HG03139 (cell line): ENCODE measurements at regions not wholly inside any gene's neighbourhood (a gene's known extent, or its start where the extent isn't known, plus 50 kb on each side); places are given as distances from the start of the nearest gene placed in this dataset.

Experiments used
- ATAC-seq: cut with Tn5 transposase; IDR thresholded peaks from one replicate; pipeline ENCODE4 v1.9.1; 2021; ENCODE audit not compliant: unreplicated experiment

DNA sequence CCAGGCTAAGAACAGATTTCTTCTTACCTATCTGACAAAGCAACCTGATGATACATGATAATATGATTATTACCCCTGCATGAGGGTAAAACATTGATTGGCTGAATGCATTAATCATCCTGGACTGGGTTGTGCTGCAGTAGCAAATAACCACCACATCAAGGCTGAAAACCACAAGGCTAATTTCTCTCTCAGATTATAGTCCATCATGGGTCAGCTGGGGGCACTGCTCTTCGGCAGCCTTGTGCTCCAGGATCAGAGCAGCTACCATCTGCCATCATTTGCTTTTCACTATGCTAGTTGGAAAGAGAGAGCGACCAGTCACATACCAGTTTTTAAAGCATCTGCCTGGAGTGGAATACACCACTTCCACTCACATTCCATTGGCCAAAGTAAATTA is 383.5 kb downstream of the RASEF start:
- ATAC-seq: no peak

DNA sequence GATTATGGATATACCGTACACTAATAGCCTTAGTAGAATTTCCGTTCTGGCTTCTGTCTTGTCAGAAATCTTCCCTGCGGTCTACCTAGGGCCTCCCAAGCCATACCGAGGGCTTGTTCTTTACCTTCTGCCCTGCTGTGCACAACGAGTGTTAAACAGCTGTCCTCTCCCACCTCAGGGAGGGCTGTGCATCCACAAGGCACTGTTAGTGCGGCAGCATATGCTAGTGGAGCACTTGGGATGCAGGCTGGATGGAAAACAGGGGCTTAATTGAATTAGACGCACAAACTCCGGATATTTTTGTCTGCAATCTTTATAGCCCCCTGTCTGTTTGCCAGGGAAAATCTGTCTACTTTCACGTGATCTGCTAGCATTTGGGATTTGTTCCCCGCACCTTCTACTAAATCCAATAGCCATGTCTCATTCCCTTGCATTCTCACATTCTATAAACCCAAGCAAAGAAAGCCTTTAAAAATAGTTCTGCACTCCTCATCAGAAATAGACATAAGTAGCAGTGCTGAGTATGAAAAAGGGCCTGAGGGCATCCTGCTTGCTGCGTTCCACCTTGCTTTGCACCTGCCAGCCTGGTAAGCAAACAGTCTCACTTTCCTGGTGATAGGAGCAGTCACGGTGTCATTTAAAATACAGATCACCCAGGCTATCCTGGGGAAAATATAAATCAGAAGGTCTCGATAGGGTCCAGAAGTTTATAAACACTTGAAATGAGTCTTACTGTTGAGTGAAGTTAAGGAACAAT is 382.6 kb downstream of the RASEF start:
- ATAC-seq: no peak

DNA sequence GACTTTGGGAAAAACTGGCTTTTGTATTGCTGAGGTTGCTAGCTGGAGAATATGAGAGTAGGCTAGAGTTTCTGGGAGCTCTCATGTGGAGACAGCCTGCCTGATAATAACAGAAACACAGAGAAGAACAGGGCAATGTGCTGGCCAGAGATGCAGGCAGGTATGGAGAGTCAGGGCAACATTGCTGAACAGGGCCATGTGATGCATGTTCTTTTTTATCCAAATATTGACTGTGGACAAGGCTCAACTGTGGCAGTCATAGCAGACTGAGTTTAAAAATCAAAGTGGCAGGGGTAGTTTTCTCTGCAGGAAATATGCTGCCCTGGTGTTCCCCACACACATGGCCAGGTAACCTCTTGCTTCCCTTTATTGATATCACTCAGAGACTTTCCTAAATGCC is 381.1 kb downstream of the RASEF start:
- no peak for ATAC-seq

DNA sequence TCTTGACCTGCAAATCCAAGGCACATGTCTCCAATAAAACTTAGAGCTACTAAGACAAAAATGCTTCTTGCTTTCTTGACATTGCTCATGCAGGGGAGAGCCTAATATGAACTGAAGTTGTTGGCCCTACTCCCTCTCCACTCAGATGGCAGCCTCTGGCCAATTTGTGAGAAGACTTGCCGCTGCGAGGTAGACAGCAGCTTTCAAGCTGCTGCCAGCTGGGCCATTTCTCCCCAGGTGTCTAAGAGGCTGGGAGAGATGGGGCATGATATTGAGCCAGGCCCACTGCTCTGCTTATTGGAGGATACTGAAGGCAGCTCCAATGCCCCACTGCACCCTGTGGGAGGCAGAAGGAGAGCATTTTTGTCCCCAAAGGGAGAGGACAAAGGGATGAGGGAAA is 380.5 kb downstream of the RASEF start:
- no peak for ATAC-seq

DNA sequence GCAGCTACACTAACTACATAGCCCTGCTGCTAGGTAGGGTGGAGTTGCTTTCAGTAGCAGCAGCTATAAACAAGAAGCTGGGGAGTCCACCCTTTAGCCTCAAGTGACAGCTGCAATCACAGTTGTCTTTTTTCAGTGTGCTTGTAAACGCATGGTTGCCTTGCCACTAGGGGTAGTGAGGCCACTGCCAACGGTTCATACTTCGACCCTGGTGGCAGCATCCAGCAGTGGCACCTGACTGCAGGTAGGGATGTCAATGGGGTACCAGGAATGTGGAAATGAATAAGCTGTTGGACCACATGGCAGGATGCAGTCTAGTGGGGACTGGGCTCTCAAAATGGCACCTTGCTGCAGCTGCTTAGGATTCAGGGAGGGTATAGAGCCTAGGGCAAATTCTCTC is 367.2 kb downstream of the RASEF start:
- ATAC-seq: no peak

DNA sequence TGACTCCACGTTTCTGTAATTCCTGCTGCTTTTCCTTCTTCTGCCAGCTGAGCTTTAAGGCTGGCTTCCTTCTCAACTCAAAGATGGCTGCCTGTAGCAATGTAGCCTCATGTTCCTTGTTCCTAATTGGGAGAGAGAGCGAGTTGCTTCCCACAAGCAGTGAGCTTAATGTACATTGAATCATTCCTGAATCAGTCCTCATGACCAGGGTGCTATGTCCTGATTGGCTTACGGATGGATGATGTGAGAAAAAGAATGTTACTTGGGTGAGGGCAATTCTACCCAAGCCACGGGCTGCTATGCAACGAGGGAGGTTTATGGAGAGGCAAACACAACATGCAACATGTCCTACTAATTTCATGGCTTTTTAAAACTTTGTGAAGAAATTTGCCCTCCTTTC is 356.2 kb downstream of the RASEF start:
- no peak for ATAC-seq

DNA sequence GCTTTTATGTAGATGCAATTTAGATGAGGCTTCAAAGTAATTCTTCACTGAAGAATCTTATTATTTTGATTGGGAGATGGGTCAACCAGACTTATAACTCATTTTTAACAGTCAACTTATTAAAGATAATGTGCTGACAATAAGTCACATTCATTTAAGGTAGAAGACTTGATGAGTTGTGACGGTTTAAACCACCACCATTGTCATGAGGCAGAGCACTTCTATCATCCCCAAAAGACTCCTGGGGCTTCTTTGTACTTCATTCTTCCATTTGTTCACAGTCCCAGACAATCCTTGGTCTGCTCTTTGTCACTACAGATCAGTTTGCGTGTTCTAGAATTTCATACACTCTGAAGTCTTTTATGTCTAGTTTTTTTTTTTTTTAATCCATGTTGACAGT is 346.1 kb downstream of the RASEF start:
- no peak for ATAC-seq

DNA sequence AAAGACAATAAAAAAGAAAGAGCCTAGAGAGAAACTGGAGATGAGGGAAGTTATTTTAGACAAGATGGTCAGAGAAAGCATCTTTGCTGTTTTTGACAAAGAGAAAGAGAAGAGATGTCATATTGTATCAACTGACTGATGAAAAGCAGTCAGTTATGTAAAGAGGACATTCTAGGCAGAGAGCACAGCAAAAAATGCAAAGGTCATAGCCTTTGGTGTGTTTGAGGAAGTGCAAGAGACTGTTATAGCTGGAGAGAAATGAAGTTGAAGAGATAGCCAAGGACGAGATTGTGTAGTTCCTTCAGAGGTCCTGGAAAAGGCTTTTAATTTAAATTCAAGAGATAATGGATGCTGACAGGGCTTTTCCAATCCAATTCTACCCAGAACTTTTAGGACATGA is 342.4 kb downstream of the RASEF start:
- no peak for ATAC-seq

DNA sequence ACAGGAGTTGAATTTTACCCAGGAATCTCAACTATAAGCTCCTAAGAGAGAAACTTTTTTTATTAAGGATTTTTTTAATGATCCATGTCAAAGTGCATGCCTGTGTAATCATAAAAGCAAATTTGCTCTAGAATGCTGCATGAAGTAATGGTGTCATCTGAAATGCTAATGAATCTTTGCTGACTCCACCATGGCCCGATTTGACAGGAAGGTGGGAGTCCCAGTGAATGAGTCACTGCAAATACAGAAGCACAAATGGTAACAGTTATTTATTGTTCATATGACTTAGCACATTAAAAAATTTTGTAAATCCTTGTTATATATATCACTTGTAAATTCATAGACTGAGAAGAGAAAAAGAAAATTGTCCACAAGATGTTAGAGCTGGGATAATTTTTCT is 341.3 kb downstream of the RASEF start:
- no peak for ATAC-seq

DNA sequence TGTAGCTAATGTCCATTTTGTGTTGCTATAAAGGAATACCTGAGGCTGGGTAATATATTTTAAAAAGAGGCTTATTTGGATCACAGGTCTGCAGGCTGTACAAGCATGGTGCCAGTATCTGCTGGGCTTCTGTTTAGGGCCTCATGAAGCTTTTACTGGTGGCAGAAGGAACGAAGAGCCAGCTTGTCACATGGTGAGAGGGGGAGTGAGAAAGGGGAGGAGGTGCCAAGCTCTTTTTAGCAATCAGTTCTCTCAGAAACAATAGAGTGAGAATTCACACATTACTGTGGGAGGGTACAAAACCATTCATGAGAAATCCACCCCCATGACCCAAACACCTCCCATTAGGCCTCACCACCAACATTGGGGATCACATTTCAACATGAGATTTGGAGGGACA is 340.9 kb downstream of the RASEF start:
- ATAC-seq: no peak

DNA sequence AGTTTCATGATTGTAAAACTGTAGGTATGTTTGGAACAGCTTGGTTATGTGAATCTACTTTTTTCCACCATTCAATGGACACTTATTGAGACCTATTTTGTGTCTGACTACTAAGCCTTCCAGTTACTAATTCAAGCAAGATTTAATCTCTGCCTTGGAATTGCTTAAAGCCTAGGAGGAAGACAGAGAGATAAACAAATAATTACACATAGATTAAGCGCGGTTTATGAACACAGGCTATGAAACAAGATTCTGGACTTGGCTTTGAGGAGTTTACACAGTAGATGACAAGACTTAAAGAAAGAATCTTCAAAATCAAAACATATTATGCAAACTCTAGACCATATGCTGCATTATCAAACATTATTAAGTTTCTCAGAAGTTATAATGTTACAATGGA is 340.4 kb downstream of the RASEF start:
- ATAC-seq: no peak

DNA sequence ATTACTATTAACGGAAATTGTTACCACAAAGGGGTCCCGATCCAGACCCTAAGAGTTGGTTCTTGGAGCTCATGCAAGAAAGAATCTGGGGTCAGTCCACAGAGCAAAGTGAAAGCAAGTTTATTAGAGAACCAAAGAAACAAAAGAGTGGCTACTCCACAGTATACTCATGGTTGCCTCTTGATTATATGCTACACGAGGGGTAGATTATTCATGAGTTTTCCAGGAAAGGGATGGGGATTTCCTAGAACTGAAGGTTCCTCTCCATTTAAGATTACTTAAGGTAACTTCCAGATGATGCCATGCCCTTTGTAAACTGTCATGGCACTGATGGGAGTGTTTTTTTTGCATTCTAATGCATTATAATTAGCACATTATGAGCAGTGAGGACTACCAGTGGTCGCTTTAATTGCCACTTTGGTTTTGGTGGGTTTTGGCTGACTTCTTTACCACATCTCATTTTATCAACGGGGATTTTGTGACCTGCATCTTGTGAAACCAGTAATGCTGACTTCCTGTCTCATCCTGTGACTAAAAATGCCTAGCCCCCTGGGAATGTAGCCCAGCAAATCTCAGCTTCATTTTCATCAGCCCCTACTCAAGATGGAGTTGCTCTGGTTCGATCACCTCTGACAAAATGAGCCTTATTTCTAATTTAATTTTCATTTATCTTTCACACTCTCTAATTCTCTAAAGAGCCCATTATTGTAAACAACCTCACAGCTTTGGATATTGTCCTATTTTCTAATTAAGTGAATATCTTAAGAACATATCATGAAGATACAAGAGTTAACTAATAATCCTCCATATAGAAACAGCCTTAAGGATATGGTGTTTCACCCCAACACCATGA is 336.3 kb downstream of the RASEF start:
- no peak for ATAC-seq

DNA sequence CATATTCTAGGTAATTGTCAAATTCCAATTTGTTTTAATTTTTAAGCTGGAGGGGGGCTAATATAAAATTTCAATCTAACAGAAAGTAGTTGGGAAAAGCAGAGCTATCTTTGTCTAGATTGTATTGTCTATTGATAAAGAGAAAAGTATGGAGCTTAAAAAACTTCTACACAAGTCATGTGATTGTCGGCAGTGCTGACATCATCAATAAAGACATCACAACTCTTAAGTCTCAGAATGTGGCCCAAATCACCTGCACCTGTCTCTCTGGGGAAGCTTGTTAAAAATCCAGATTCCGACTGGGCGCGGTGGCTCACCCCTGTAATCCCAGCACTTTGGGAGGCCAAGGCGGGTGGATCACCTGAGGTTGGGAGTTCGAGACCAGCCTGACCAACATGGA is 333.8 kb downstream of the RASEF start:
- no peak for ATAC-seq

DNA sequence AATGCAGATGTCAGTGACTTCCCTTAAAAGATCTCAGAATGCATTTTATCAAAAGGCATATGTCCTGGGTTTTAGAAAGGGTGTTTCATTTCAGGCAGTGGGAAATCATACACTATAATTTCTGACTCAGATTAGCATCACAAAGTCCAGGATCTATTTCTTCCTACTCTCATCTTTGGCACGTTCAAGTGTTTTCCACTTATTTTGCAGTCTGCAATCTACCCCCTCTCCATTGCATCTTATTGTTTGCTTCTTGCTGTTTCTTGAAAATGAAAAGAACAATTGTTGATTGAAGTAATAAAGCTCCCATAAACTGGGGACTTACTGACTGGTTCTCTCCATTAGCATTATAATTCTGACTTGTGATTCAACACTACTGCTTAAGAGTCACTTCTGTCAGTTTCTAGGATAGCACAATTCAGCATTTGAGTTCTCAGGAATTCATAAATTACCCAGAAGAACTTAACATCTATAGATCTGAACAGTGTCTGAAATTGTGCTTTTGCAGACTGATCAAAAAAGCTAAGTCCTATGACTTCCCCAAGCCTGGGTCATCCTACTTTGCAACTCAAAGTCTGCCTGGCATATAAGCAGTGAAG is 332.9 kb downstream of the RASEF start:
- no peak for ATAC-seq

DNA sequence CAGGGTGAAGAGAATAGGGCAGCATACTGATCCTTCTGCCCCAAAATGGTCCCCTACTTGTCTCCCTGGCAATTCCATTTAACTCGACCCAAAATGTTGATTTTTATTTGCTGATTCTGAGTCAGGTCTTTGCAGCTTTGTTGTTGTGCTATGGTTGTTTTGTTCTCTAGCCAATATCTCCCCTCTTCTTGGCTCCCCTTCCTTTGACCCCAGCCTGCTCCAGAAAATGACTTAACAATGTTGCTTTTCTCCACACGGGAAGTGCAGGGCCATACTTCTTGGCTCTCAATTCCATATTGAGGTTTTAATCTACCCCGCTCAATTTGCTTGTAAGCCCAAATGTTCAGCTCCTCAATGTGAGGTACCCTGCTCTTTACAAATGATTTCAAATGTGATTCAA is 330.0 kb downstream of the RASEF start:
- ATAC-seq: no peak

DNA sequence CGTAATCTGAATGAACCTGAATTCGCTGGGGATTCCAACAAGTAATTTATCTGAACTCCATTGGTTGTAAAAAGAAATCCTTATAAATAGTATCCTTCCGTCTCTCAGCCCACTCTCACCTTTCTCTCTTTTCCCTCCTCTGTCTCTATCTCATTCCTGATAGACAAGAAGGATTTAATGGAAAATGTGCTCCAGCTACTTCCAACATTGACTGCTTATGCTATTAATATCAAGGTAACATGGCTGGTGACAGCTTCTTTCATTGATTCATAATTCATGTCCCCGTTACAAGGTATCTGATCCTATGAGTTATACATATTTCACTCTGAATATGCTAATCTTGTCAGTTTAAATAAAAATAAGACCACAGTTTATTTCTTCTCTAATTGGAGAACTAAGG is 326.8 kb downstream of the RASEF start:
- ATAC-seq: no peak

DNA sequence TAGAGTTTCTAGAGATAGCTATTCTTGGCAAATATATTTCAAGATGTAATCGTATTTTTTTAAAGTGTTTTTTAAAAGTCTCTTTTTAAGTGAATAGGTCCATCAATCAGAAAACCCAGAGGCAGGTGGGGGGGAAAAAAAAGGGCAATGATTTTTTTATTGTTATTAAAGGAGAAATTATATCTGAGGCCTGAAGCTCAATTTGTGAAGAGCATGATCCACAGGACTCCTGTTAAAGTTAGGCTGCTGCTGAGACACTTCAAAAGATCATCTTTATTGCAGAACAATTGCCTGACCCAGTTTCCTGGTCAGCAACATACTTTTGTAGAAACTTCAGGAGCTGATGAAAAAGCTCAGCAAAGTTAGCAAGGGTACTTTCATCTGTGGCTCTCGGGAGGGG is 326.2 kb downstream of the RASEF start:
- no peak for ATAC-seq

DNA sequence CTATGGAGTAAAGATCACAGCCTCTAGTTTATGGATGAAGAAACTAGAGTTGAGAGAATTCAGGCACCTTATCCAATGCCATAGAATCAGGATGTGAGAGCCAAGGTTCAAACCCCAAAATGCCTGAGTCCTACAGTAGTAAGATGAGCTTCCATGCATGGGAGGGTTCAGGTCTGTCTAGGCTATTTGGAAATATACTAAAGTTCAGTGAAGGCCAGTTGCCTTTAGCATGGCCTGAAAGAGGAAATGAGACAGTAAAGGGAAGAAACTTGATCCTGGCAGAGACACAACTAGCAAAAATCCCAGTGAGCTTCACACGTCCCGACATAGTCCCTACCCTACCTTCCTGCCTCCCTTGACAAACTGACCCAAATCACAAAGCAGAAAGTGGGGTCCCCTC is 317.0 kb downstream of the RASEF start:
- no peak for ATAC-seq

DNA sequence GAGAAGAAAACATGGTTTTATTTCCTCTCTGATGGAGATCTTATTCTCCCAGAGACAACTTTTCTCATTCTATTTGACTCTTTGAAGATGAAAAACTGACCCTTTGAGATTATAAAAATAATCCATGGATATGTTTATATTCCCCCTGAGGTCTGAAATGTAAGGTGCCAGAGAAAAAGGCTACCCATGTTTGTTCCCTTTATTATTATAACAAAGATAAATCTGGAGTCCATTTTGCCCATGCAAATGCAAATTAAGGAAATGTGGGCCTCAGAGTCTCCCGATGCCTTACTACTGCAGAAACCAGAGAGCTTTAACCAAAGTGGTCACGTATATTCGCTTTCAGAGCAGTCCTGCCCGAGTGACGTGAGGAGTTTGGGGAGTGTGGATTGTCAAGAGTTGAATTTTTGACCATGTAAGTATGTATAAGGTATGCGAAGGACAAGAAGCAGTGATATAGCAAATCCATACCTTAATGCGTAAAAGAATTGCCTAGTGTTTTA is 312.5 kb downstream of the RASEF start:
- no peak for ATAC-seq

DNA sequence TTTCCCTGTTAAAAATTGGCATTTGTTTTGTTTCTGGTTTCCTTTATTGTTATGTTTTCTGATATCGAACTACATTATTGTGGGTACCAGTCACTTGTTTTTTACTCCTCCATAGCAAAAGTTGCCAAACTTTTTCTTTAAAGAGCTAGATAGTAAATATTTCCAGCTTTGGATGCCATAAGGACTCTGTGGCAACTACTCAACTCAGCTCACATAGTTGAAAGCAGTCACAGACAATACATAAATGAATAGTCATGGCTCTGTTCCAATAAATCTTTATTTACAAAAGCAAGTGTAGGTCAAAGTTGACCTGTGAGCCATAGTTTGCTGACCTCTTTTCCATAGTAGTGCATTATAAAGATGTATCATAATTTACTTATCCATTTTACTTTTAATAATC is 305.0 kb downstream of the RASEF start:
- ATAC-seq: no peak

DNA sequence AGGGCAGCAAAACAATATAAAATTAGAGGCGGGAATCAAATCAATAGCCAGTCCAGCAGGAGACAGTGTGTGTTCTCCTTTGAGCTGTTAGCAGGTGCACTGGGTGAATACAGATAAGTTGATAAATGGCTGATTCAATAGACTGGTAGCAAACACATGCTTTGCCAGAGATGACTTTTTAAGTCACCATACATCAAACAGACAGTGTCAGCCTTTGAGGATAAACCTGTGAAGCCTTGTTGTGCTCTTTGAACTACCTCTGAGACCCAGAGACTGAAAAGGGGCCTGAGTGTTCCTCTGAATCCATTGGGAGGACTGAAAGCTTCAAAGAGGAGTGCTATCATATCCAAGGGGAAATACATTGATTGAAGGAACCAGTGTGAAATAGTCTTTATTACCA is 301.9 kb downstream of the RASEF start:
- ATAC-seq: no peak

DNA sequence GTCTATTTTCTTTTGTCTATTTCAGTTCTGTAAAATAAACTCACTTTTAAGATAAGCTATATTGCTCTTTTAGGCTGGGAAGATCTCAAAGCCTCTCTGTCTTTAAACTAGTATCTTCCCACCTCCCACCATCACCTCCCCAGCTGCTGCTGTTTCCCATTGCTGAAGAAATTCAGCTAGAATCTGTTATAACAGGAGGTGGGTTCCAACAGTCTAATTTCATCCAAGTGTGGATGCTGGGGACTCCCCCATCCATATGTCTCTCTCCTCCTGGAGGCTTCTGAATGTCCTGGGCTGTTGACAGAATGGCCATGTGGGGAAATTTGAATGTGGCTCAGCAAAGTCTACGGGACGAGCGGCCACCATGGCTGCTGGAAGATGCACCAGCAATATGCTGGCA is 301.0 kb downstream of the RASEF start:
- ATAC-seq: no peak
